ENCODE measurements at regions not wholly inside any gene's neighbourhood (a gene's known extent, or its start where the extent isn't known, plus 50 kb on each side); places are given as distances from the start of the nearest gene placed in this dataset.

- H3K9me3 ChIP-seq (ENCODE audit: control insufficient read depth in 4 of 4, insufficient read depth in 3 of 4, low read length in 3 of 4), result peaks cover 0 to 4% (median 0%) of the 10 kb centered on the region in 4 donors
- DNase-seq (no peak), ATAC-seq (ENCODE audit: insufficient read depth, low FRiP score) (no peak)
- no peak overlapping the region for H3K27ac ChIP-seq (ENCODE audit: low read depth in 1 of 2, low read length in 1 of 2)
- H3K27me3 ChIP-seq (ENCODE audit: control insufficient read depth in 3 of 3, insufficient read depth in 3 of 3, low read length in 2 of 3), result no peaks in the 10 kb centered on the region
- H3K4me3 ChIP-seq, result no peak overlapping the region
- WGBS, 2 donors, result 42 to 50% methylated on average over 2 of the region's 2 CpGs
- no peak overlapping the region for H3K9ac ChIP-seq (ENCODE audit: insufficient read depth in 1 of 2, low read length in 2 of 2)
- peaks cover 0 to 6% (median 0%) of the 10 kb centered on the region in 5 donors for H3K4me1 ChIP-seq (ENCODE audit: control insufficient read depth in 5 of 5, insufficient read depth in 5 of 5, low read length in 5 of 5)
- TF ChIP-seq CTCF (IDR thresholded peaks at IDR 0.05; ENCODE audit: control extremely low read depth, extremely low read depth), result no peak
- no peaks in the 10 kb centered on the region for H3K36me3 ChIP-seq (ENCODE audit: control insufficient read depth in 4 of 4, insufficient read depth in 4 of 4, low read length in 4 of 4)
Measured at GRCh38 chr14:97706819-97707218, 909.6 kb downstream of the VRK1 start.

- Histone ChIP-seq H3K4me3 (no peak overlapping the region), H3K9ac (ENCODE audit: insufficient read depth in 1 of 2, low read length in 2 of 2) (no peak overlapping the region), H3K36me3 (ENCODE audit: control insufficient read depth in 4 of 4, insufficient read depth in 4 of 4, low read length in 4 of 4) (no peaks in the 10 kb centered on the region), H3K9me3 (ENCODE audit: control insufficient read depth in 4 of 4, insufficient read depth in 3 of 4, low read length in 3 of 4) (peaks cover 0 to 4% (median 0%) of the 10 kb centered on the region in 4 donors), H3K27ac (ENCODE audit: low read depth in 1 of 2, low read length in 1 of 2) (no peak overlapping the region), H3K4me1 (ENCODE audit: control insufficient read depth in 5 of 5, insufficient read depth in 5 of 5, low read length in 5 of 5) (peaks cover 0 to 6% (median 0%) of the 10 kb centered on the region in 5 donors), H3K27me3 (ENCODE audit: control insufficient read depth in 3 of 3, insufficient read depth in 3 of 3, low read length in 2 of 3) (no peaks in the 10 kb centered on the region)
- ATAC-seq (ENCODE audit: insufficient read depth, low FRiP score) (no peak), DNase-seq (no peak)
- WGBS, 2 donors, result 24 to 45% methylated on average over 6 of the region's 6 CpGs
- TF ChIP-seq CTCF (IDR thresholded peaks at IDR 0.05; ENCODE audit: control extremely low read depth, extremely low read depth), result no peak
Measured at GRCh38 chr14:97707603-97708002, 910.4 kb downstream of the VRK1 start.

DNA sequence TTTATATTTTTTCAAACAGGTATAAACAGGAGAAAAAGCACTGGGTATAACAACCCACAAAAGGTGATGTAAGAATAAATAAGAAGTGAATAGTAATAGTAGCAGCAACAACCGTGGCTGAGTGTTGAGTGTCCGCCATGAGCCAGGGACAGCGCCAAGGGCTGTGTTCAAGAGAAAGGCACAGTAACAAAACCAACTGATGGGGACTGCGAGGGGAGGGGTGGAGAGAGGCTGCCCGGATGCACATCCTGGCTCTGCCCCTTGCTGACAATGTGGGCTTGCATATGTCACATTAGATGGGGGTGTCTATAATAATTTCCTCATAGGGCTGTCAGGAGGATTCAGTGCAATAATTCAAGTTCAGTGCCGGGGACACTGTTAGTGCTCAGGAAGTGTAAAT lies 912.4 kb downstream of the VRK1 start:
- Histone ChIP-seq H3K27me3 (ENCODE audit: control insufficient read depth in 3 of 3, insufficient read depth in 3 of 3, low read length in 2 of 3) (peaks cover 0 to 2% (median 0%) of the 10 kb centered on the region in 3 donors), H3K9ac (ENCODE audit: insufficient read depth in 1 of 2, low read length in 2 of 2) (no peak overlapping the region), H3K4me1 (ENCODE audit: control insufficient read depth in 5 of 5, insufficient read depth in 5 of 5, low read length in 5 of 5) (peaks cover 0 to 3% (median 0%) of the 10 kb centered on the region in 5 donors), H3K4me3 (no peak overlapping the region), H3K27ac (ENCODE audit: low read depth in 1 of 2, low read length in 1 of 2) (no peak overlapping the region), H3K36me3 (ENCODE audit: control insufficient read depth in 4 of 4, insufficient read depth in 4 of 4, low read length in 4 of 4) (no peaks in the 10 kb centered on the region), H3K9me3 (ENCODE audit: control insufficient read depth in 4 of 4, insufficient read depth in 3 of 4, low read length in 3 of 4) (no peaks in the 10 kb centered on the region)
- ATAC-seq (ENCODE audit: insufficient read depth, low FRiP score), result no peak
- no peak for TF ChIP-seq CTCF (IDR thresholded peaks at IDR 0.05; ENCODE audit: control extremely low read depth, extremely low read depth)
- WGBS, 2 donors, result 52 to 76% methylated on average over 6 of the region's 6 CpGs
- DNase-seq, result no peak

GRCh38 chr14:97710726-97711125 lies 913.5 kb downstream of the VRK1 start:
- TF ChIP-seq CTCF (IDR thresholded peaks at IDR 0.05; ENCODE audit: control extremely low read depth, extremely low read depth), result no peak
- DNase-seq, result no peak
- WGBS, 2 donors, result 77 to 87% methylated on average over 2 of the region's 2 CpGs
- no peaks in the 10 kb centered on the region for H3K36me3 ChIP-seq (ENCODE audit: control insufficient read depth in 4 of 4, insufficient read depth in 4 of 4, low read length in 4 of 4)
- no peak overlapping the region for H3K9ac ChIP-seq (ENCODE audit: insufficient read depth in 1 of 2, low read length in 2 of 2)
- no peak overlapping the region for H3K4me3 ChIP-seq
- peaks cover 0 to 2% (median 0%) of the 10 kb centered on the region in 5 donors for H3K4me1 ChIP-seq (ENCODE audit: control insufficient read depth in 5 of 5, insufficient read depth in 5 of 5, low read length in 5 of 5)
- H3K27ac ChIP-seq (ENCODE audit: low read depth in 1 of 2, low read length in 1 of 2), result no peak overlapping the region
- no peaks in the 10 kb centered on the region for H3K9me3 ChIP-seq (ENCODE audit: control insufficient read depth in 4 of 4, insufficient read depth in 3 of 4, low read length in 3 of 4)
- peaks cover 0 to 2% (median 0%) of the 10 kb centered on the region in 3 donors for H3K27me3 ChIP-seq (ENCODE audit: control insufficient read depth in 3 of 3, insufficient read depth in 3 of 3, low read length in 2 of 3)
- no peak for ATAC-seq (ENCODE audit: insufficient read depth, low FRiP score)

Data from lung (tissue), 11 donors.